GM19452 (cell line): ENCODE measurements at regions not wholly inside any gene's neighbourhood (a gene's known extent, or its start where the extent isn't known, plus 50 kb on each side); places are given as distances from the start of the nearest gene placed in this dataset.

Experiments used
- ATAC-seq: cut with Tn5 transposase; IDR thresholded peaks from one replicate; pipeline ENCODE4 v1.9.1; 2021; ENCODE audit not compliant: unreplicated experiment

DNA sequence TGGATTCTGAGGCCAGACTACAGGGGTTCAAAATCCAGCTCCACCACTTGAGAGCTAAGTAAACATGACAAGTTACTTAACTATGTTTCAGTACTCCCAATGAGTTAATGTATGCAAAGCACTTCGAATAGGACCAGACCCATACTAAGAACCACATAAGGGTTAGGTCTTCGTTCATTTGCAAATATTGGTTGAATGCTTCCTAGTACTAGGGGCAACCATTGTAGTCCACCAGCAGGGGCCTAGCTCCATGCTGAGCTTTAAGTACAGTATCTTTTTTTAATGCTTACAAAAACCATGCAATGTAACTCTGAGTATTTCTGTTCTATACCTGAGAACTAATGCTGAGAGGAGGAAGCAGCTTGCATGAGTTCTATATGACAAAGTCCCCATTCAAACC, 80.4 kb upstream of the PDE1C start:
- ATAC-seq, result no peak

DNA sequence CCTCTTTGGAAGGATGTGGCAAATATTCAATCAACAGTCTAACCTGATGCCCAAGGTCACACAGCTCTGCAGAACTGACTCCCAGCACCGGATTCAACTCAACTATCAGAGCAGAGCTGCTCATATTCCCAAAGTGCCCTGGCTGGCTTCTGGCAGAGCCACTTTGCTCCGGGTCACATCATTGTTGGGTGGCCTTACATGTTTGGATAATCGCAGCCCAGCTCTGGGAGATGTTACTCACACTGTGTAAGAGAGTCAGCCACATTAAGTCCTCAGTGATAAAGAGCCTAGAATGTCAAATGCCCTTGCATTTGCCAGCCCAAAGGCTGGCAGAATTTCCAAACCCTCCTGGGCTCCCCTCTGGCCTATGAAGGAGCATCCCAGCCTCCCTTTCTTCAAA, 79.8 kb upstream of the PDE1C start:
- no peak for ATAC-seq

DNA sequence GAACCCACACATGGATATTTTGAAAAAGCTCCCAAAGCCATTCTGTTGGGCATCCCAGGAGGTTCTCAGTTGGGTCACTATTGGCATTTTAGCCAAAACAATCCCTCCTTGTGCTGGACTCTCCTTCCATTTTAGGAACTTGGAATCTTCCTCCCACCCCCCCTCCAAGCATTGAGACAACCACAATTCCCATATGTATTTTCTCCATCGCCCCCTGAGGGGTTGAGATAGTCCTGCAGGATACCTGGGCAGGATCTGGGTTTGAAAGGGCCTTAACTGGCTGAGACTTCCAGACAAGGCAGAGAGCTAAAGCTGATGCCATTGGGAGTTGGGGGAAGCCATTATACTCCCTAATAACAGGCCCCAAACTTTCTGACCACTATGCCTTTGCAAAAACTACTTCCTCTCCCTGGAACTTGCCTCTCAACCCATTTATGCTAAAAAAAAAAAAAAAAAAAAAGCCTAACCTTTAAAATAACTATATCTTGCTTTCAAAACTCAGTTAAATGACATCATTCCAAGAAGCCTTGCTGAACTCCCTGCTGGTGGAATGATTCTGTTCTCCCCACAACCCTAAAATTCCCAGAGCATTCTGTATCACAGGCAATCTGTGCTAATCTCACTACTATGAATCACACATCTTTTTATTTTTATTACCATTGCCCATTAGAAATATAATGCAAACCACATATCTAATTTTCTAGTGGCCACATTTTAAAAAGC, 77.5 kb upstream of the PDE1C start:
- ATAC-seq, result no peak

DNA sequence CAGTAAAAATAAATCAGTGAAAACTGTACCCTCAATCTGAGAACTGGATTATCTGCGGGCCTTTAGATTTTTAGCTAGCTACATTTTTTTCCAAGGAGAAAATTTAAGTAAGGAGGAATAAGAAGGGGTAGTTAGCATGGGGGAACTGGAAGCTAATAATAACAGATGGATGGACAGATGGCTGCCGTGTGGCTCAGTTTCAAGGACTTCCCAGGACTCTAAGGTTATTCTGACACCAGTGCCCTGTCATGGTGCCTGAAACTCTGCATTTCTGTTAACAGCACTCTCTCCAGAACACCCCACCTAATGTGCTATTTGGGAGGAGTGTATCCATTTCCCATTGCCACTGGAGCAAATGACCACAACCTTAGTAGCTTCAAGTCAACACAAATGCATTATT, 75.7 kb upstream of the PDE1C start:
- no peak for ATAC-seq

DNA sequence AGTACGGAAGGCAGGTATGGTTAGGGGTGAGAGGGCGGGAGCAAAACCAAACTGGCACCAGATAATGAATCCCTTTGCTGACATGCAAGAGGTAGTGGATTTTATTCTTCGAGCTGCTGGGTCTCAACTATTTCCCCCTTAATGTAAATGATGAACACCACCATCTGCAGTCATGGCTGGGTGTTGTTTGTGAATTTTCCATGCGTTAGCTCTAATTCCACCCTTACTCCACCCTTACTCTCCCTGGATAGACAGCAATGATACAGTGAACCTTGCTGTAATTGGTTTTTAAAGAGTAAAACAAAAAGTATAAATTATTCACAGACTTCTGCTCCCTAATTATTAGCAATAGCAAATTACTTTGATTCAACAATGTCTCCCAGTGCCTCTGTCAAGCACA, 74.5 kb upstream of the PDE1C start:
- no peak for ATAC-seq

DNA sequence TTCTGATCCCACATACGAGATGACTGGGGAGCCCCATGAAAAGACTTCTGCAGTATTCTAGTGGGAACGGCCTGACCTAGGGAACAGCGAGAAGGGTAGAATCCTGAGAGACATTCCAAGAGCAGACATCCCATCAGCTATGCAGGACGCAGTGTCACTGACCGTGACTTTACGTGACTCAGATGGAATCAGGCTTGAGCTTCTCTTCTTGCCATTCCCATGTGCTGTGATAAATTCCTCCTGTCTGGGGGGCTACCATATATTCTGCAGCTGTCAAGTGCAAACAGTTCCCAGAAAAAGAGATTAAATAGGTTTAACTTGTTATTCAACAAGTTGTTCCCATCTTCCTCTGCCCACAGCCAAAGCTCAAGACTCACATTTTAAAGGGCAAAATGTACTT, 73.1 kb upstream of the PDE1C start:
- ATAC-seq, result no peak

DNA sequence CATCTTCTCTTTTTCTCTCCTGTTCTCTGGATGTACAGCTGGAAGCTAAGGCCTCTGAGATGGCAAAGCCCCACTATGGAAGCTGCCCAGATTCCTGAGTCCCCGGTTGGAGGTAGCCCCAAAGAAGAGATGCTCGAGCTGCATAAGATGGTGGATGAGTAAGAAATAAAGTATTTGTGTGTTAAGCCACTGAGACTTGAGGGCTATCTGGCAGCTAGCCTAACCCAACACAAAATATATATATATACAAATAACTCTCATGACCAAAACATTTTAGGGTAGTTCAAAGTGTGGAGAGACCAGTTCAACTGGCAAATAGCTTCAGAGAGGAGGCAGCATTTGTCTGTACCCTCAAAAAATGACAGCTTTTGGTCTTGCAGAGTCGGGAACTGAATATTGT, 72.4 kb upstream of the PDE1C start:
- ATAC-seq, result no peak

DNA sequence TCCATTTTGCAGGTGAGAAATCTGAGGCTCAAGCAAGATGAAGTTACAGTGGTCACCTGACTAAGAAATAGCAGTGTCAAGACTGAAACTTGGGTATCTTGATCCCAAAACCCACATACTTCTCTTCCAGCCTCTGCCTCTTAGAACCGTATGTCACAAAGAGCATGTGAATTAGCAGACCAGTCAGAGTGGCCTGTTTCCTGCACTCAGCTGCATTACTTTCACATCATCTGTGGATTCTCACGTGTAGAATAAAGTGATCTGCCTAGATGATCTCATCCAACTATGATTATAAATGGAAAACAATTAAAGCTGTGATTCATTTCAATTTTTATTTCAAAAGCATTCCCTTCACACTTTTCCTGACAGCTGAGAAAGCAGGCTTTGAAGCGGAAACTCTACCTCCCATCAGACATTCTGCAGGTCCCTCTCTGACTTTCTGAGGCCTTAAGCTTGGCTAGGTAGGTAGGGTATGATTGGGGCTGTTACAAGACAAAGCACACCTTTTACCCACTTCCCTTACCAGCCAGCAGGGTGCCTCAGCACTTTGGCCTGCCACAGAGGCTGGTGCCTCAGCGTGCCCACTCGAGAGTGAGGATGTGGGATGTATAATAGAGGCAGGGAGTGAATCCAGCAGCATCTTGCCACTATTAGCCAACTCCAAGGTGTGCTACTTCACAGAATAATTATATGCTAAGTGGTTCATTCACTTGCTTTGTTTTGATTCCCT, 70.2 kb upstream of the PDE1C start:
- ATAC-seq, result no peak

DNA sequence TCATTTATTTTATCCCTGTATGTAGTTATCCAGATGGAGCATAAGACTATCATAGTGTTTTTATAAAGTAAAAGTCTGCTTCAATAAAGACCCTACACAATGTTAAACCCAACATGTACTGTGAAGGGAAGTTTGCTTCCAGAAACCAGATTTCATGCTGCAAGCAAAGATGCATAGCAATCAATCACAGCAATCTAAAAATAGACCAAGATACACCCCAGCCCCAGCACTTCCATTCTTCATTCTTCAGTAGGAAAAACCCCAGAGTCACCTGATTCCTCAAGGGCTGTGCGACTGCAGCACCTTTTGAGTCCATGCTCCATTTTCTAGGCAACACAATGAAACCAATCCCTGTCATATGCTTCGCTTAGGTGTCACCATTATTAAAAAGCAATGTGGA, 66.9 kb upstream of the PDE1C start:
- ATAC-seq, result no peak

DNA sequence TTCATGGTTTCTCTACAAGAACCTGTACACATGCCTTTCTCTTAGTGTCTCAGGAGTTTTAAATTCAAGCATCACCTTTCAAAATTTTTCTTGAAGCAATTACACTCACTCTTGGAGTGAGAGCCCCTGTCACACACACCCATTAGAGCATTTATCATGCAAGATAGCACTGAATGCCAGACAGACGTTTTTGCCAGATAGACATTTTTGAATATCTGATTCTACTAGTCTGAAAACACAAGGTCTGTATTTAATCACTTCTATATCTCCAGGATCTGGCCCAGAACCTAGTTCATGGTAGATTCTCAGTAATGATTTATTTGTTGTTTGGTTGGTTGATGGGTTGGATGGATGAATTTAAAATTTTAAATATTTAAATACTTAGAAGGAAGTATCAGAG, 60.9 kb upstream of the PDE1C start:
- ATAC-seq, result no peak

DNA sequence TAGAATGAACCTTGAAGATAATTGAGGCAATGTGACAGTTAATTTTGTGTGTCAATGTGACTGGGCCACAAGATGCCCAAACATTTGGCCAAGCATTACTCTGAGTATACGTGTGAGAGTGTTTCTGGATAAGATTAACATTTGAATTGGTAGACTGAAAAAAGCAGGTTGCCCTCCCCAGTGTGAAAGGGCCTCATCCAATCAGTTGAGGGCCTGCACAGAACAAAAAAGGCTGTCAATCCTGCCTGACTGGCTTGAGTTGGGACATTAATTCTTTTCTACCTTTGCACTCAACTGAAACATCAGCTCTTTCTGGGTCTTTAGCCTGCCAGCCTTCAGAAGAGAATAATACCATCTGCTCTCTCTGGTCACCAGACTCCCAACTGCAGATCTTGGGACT, 56.6 kb upstream of the PDE1C start:
- ATAC-seq, result no peak
